H1 (cell line): ENCODE measurements at regions not wholly inside any gene's neighbourhood (a gene's known extent, or its start where the extent isn't known, plus 50 kb on each side); places are given as distances from the start of the nearest gene placed in this dataset.

Source experiments
- CTCF ChIA-PET: fragments of 300-600 bp; sonication (Branson Sonifier 250); formaldehyde crosslinking; loops from one replicate; lab custom pipeline; 2021; ENCODE audit not compliant: partially characterized antibody; lab: Charles Lee
- POLR2A ChIA-PET: fragments of 300-600 bp; sonication (Branson Sonifier 250); formaldehyde crosslinking; loops from one replicate; lab custom pipeline; 2021; ENCODE audit warnings: inconsistent platforms; ENCODE audit not compliant: partially characterized antibody; lab: Charles Lee
- DNase-seq, 2 experiments: peaks; one replicate each; pipeline versions ENCODE4 v3.0.0 to v3.0.0-alpha.2; 2010 to 2022; ENCODE audit warnings: low spot score in 2 of 2, low read depth in 1 of 2, mixed read lengths in 1 of 2
- FAIRE-seq: peaks from 2 replicates; lab custom pipeline; 2011; peaks lifted over from hg19 to GRCh38; lab: Jason Lieb, UNC
- H2AFZ ChIP-seq: 2 replicates; pipeline ENCODE4 v1.8.1; 2012; ENCODE audit warnings: low read length, inconsistent platforms
- H2AK5ac ChIP-seq: 2 replicates; pipeline ENCODE4 v1.6.1; 2013; ENCODE audit warnings: low read depth, low read length
- H2BK120ac ChIP-seq: replicated peaks from 2 replicates; pipeline ENCODE3; 2013; ENCODE audit warnings: low read depth, low read length, inconsistent platforms
- H2BK12ac ChIP-seq: 2 replicates; pipeline ENCODE4 v1.6.1; 2013; ENCODE audit warnings: low read depth, low read length
- H2BK15ac ChIP-seq: 2 replicates; pipeline ENCODE4 v1.6.1; 2013; ENCODE audit warnings: low read length
- H2BK20ac ChIP-seq: 2 replicates; pipeline ENCODE4 v1.6.1; 2013; ENCODE audit warnings: low read length
- H2BK5ac ChIP-seq: 2 replicates; pipeline ENCODE4 v1.6.1; 2013; ENCODE audit warnings: low read depth, low read length
- H3K14ac ChIP-seq: 2 replicates; pipeline ENCODE4 v1.6.1; 2013; ENCODE audit warnings: inconsistent platforms; ENCODE audit not compliant: insufficient read length
- H3K18ac ChIP-seq: 2 replicates; pipeline ENCODE4 v1.6.1; 2013; ENCODE audit warnings: low read length; ENCODE audit errors: extremely low read depth
- H3K23ac ChIP-seq: 2 replicates; pipeline ENCODE4 v1.6.1; 2013; ENCODE audit warnings: inconsistent platforms; ENCODE audit not compliant: insufficient read length
- H3K23me2 ChIP-seq: 2 replicates; pipeline ENCODE4 v1.6.1; 2013; ENCODE audit warnings: low read depth, low read length
- H3K27ac ChIP-seq: 2 replicates; pipeline ENCODE4 v1.6.1; 2011; ENCODE audit warnings: low read depth, low read length, inconsistent platforms
- H3K27me3 ChIP-seq, 4 experiments: replicated peaks in 1 of 4; 1 replicate in 1 of 4; 2 replicates in 3 of 4; pipeline versions ENCODE4 v1.6.1 to v1.8.1; 2011 to 2013; ENCODE audit warnings: low read length in 3 of 4, mild to moderate bottlenecking in 3 of 4, inconsistent platforms in 2 of 4, mixed read lengths in 2 of 4, moderate library complexity in 1 of 4; ENCODE audit not compliant: control insufficient read depth in 3 of 4, insufficient read depth in 3 of 4; ENCODE audit errors: extremely low read depth in 1 of 4
- H3K36me3 ChIP-seq, 4 experiments: 2 replicates each; pipeline versions ENCODE4 v1.6.1 to v1.8.1; 2011 to 2013; ENCODE audit warnings: mild to moderate bottlenecking in 4 of 4, low read length in 3 of 4, moderate library complexity in 2 of 4, control low read depth in 1 of 4, inconsistent platforms in 1 of 4; ENCODE audit not compliant: insufficient read depth in 4 of 4, control insufficient read depth in 2 of 4
- H3K4ac ChIP-seq: replicated peaks from 2 replicates; pipeline ENCODE3; 2013; ENCODE audit warnings: low read length, low read depth, mixed read lengths, inconsistent platforms; ENCODE audit not compliant: insufficient read length
- H3K4me1 ChIP-seq, 4 experiments: replicated peaks in 1 of 4; 1 replicate in 1 of 4; 2 replicates in 3 of 4; pipeline versions ENCODE4 v1.6.1 to v1.8.1; 2011 to 2013; ENCODE audit warnings: low read length in 3 of 4, inconsistent platforms in 2 of 4, mixed read lengths in 1 of 4; ENCODE audit not compliant: insufficient read depth in 4 of 4, control insufficient read depth in 3 of 4
- H3K4me2 ChIP-seq, 2 experiments: 2 replicates each; pipeline versions ENCODE4 v1.6.1 to v1.8.1; 2011 to 2013; ENCODE audit warnings: low read depth in 2 of 2, low read length in 2 of 2, control low read depth in 1 of 2, inconsistent platforms in 1 of 2, mild to moderate bottlenecking in 1 of 2; ENCODE audit not compliant: insufficient read depth in 1 of 2
- H3K4me3 ChIP-seq, 4 experiments: fragments of 200-600, 300-600 bp in 1 of 4; sonication (generic), shearing (Covaris generic), sonication (Bioruptor Twin) in 1 of 4; 2 replicates each; pipeline versions ENCODE4 v1.5.1 to v1.8.1; 2011 to 2016; ENCODE audit warnings: low read length in 4 of 4, low read depth in 3 of 4, control low read depth in 2 of 4, inconsistent platforms in 2 of 4, mild to moderate bottlenecking in 2 of 4, mixed read lengths in 1 of 4, moderate library complexity in 1 of 4; ENCODE audit not compliant: insufficient read depth in 2 of 4; ENCODE audit errors: extremely low read depth in 1 of 4
- H3K56ac ChIP-seq: replicated peaks from 2 replicates; pipeline ENCODE3; 2013; ENCODE audit warnings: low read depth, mild to moderate bottlenecking, mixed read lengths, low read length, inconsistent platforms; ENCODE audit not compliant: insufficient read length
- H3K79me1 ChIP-seq: 2 replicates; pipeline ENCODE4 v1.6.1; 2013; ENCODE audit warnings: low read depth, low read length, control low read depth
- H3K79me2 ChIP-seq, 2 experiments: 2 replicates each; pipeline versions ENCODE4 v1.6.1 to v1.8.1; 2012 to 2013; ENCODE audit warnings: low read length in 2 of 2, mild to moderate bottlenecking in 2 of 2, inconsistent platforms in 1 of 2; ENCODE audit not compliant: insufficient read depth in 2 of 2, control insufficient read depth in 1 of 2
- H3K9ac ChIP-seq, 4 experiments: replicated peaks in 1 of 4; 1 replicate in 1 of 4; 2 replicates in 3 of 4; pipeline versions ENCODE4 v1.6.1 to v1.8.1; 2011 to 2013; ENCODE audit warnings: low read depth in 3 of 4, low read length in 3 of 4, control low read depth in 2 of 4, mild to moderate bottlenecking in 2 of 4, moderate library complexity in 2 of 4, inconsistent platforms in 1 of 4; ENCODE audit errors: extremely low read depth in 1 of 4
- H3K9me3 ChIP-seq, 2 experiments: 2 replicates each; pipeline versions ENCODE4 v1.6.1 to v1.8.1; 2012 to 2013; ENCODE audit warnings: mild to moderate bottlenecking in 2 of 2, moderate library complexity in 2 of 2, control low read depth in 1 of 2, inconsistent platforms in 1 of 2, low read depth in 1 of 2, low read length in 1 of 2, mixed read lengths in 1 of 2; ENCODE audit not compliant: insufficient read depth in 2 of 2
- H4K20me1 ChIP-seq, 2 experiments: replicated peaks in 1 of 2; 2 replicates each; pipeline versions ENCODE3 to v1.8.1; 2011 to 2013; ENCODE audit warnings: inconsistent platforms in 2 of 2, low read length in 2 of 2, mild to moderate bottlenecking in 1 of 2; ENCODE audit not compliant: insufficient read depth in 2 of 2, control insufficient read depth in 1 of 2
- H4K5ac ChIP-seq: 2 replicates; pipeline ENCODE4 v1.6.1; 2013; ENCODE audit warnings: low read length, low read depth, mixed read lengths, inconsistent platforms; ENCODE audit not compliant: insufficient read length
- H4K8ac ChIP-seq: 2 replicates; pipeline ENCODE4 v1.8.0; 2013; ENCODE audit warnings: mild to moderate bottlenecking, moderate library complexity, low read length, inconsistent platforms; ENCODE audit not compliant: insufficient read depth; ENCODE audit errors: extremely low read depth
- H4K91ac ChIP-seq: replicated peaks from 2 replicates; pipeline ENCODE3; 2013; ENCODE audit warnings: low read length, mixed read lengths, inconsistent platforms; ENCODE audit not compliant: insufficient read length
- EZH2 ChIP-seq: fragments of 200-600 bp; sonication (generic); IDR thresholded peaks from 2 replicates; pipeline ENCODE4 v1.7.1; 2012; ENCODE audit warnings: low read depth, mild to moderate bottlenecking, moderate library complexity, low read length, inconsistent platforms; ENCODE audit not compliant: severe bottlenecking
- RAD21 ChIP-seq, 2 experiments: IDR thresholded peaks in 1 of 2; conservative IDR thresholded peaks in 1 of 2; 2 replicates each; pipeline ENCODE4 v1.6.1; 2011; ENCODE audit warnings: low read depth in 2 of 2, low read length in 2 of 2, improper control_type of control experiment in 1 of 2, inconsistent platforms in 1 of 2, mild to moderate bottlenecking in 1 of 2, moderate library complexity in 1 of 2
- TAF7 ChIP-seq: optimal IDR thresholded peaks from 2 replicates; pipeline ENCODE3; 2011; ENCODE audit warnings: low read depth, mild to moderate bottlenecking, inconsistent platforms, low read length, moderate library complexity, borderline replicate concordance
- TF ChIP-seq, protein P1 (sequence below), 3 experiments: IDR thresholded peaks; 1 replicate in 2 of 3; 2 replicates in 1 of 3; pipeline versions ENCODE4 v1.5.1 to v1.6.1; 2011; ENCODE audit warnings: low read length in 3 of 3, mild to moderate bottlenecking in 3 of 3, inconsistent platforms in 2 of 3, low read depth in 1 of 3, moderate library complexity in 1 of 3; ENCODE audit not compliant: insufficient read depth in 1 of 3; ENCODE audit errors: control extremely low read depth in 1 of 3

DNA sequence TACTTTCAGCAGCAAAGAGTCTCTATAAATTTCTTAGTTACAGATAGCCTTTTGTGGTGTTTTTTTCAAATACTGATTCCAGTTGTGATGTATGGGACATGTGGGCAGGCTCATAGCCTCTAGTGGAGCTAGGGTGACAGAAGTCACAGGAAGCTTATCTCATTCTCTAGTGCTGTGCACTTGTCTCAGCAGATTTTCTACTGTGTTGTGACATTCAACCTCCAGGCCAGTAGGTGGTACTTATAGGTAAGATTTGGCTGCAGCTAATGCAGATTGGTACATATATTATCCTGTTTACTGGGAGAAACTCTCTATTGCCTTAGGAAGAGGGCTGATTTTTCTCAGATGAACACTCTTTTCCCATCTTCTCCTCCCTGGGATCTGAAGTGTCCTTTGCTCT is 176.2 kb downstream of the CALCRL start:
- Histone ChIP-seq H2BK5ac (no peak overlapping the region), H3K56ac (no peak overlapping the region), H3K4me3 (no peak overlapping the region), H2BK15ac (no peak overlapping the region), H3K27ac (no peak overlapping the region), H3K79me1 (no peaks in the 10 kb centered on the region), H3K23me2 (no peaks in the 10 kb centered on the region), H2BK12ac (no peak overlapping the region), H3K4ac (no peak overlapping the region), H3K4me2 (no peak overlapping the region), H2BK20ac (no peak overlapping the region), H3K79me2 (no peaks in the 10 kb centered on the region), H4K91ac (no peak overlapping the region), H3K18ac (no peak overlapping the region), H3K27me3 (no peaks in the 10 kb centered on the region), H2BK120ac (no peak overlapping the region), H3K4me1 (no peaks in the 10 kb centered on the region), H4K5ac (no peak overlapping the region), H3K9ac (no peak overlapping the region), H2AFZ (0 out of 2 replicates have a peak overlapping the region, but pooled peaks have one; percentile 26), H2AK5ac (no peak overlapping the region), H3K9me3 (no peaks in the 10 kb centered on the region), H3K14ac (no peak overlapping the region), H3K23ac (no peak overlapping the region), H3K36me3 (no peaks in the 10 kb centered on the region), H4K20me1 (no peaks in the 10 kb centered on the region), H4K8ac (no peak overlapping the region)
- TF ChIP-seq RAD21 (IDR thresholded peaks at IDR 0.05 in 1 of 2, conservative IDR thresholded peaks at IDR 0.05 in 1 of 2; ENCODE audit: low read depth in 2 of 2, low read length in 2 of 2) (peak; percentile 9 to 26; a peak in 1 of 4 replicates), EZH2 (no peak), TAF7 (no peak)
- TF ChIP-seq, protein P1, sequence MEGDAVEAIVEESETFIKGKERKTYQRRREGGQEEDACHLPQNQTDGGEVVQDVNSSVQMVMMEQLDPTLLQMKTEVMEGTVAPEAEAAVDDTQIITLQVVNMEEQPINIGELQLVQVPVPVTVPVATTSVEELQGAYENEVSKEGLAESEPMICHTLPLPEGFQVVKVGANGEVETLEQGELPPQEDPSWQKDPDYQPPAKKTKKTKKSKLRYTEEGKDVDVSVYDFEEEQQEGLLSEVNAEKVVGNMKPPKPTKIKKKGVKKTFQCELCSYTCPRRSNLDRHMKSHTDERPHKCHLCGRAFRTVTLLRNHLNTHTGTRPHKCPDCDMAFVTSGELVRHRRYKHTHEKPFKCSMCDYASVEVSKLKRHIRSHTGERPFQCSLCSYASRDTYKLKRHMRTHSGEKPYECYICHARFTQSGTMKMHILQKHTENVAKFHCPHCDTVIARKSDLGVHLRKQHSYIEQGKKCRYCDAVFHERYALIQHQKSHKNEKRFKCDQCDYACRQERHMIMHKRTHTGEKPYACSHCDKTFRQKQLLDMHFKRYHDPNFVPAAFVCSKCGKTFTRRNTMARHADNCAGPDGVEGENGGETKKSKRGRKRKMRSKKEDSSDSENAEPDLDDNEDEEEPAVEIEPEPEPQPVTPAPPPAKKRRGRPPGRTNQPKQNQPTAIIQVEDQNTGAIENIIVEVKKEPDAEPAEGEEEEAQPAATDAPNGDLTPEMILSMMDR (IDR thresholded peaks at IDR 0.05; ENCODE audit: control extremely low read depth in 1 of 3, insufficient read depth in 1 of 3, low read depth in 1 of 3, low read length in 3 of 3) = peak in 1 of 3 experiments; percentile 29; a peak in 1 of 4 replicates
- POLR2A ChIA-PET = no interaction called here
- FAIRE-seq = no peak
- CTCF ChIA-PET = interaction anchor here (0.9 to 1.2 kb wide), 2 partner anchors 8 to 12 kb away, joined by 3 to 4 read pairs; no protein-coding TSS in a partner anchor
- no peak for DNase-seq
